Adrenal gland (tissue), 9 donors: ENCODE measurements at regions not wholly inside any gene's neighbourhood (a gene's known extent, or its start where the extent isn't known, plus 50 kb on each side); places are given as distances from the start of the nearest gene placed in this dataset.
"Not testable (repeated sequence)": the region's sequence is repeated elsewhere in the genome, so short reads cannot be mapped to it uniquely, and the experiment has no call there.

Source experiments
- DNase-seq, 7 donors: peaks; one replicate each; pipeline ENCODE4 v3.0.0-alpha.2; 2019 to 2020
- H3K27ac ChIP-seq, 5 donors: fragments of 200-600 bp; sonication (generic) in 4 of 5; 1 replicate in 3 of 5; 2 replicates in 2 of 5; pipeline versions ENCODE4 v1.5.1 to v1.8.0; 2016 to 2020; ENCODE audit warnings: mild to moderate bottlenecking in 1 of 5
- H3K27me3 ChIP-seq: fragments of 200-600 bp; 2 replicates; pipeline ENCODE4 v1.8.0; 2021
- H3K36me3 ChIP-seq, 2 donors: fragments of 200-600 bp; replicated peaks in 1 of 2; 1 replicate in 1 of 2; 2 replicates in 1 of 2; pipeline versions ENCODE4 v1.5.1 to v1.8.0; 2018 to 2022
- H3K4me1 ChIP-seq, 2 donors: fragments of 200-600 bp; replicated peaks in 1 of 2; 1 replicate in 1 of 2; 2 replicates in 1 of 2; pipeline versions ENCODE4 v1.5.1 to v1.8.0; 2018 to 2021
- H3K4me3 ChIP-seq, 4 donors: fragments of 200-600 bp; sonication (generic) in 3 of 4; one replicate each; pipeline ENCODE4 v1.5.1; 2016 to 2018
- H3K9me3 ChIP-seq, 3 donors: fragments of 200-600 bp; sonication (generic) in 1 of 3; replicated peaks in 1 of 3; 1 replicate in 2 of 3; 2 replicates in 1 of 3; pipeline versions ENCODE4 v1.5.1 to v1.8.0; 2016 to 2021
- CTCF ChIP-seq, 6 experiments: fragments of 450-650 bp in 4 of 6; fragments of 200-600 bp in 2 of 6; sonication (generic) in 1 of 6; IDR thresholded peaks; 1 replicate in 5 of 6; 2 replicates in 1 of 6; pipeline versions ENCODE4 v1.5.1 to v1.8.0; 2016 to 2021; ENCODE audit warnings: antibody characterized with exemption in 6 of 6, mild to moderate bottlenecking in 2 of 6, moderate library complexity in 1 of 6
- POLR2A ChIP-seq, 2 donors: fragments of 450-650 bp; IDR thresholded peaks; one replicate each; pipeline ENCODE4 v1.6.1; 2017; ENCODE audit warnings: antibody characterized with exemption in 2 of 2, mild to moderate bottlenecking in 2 of 2, moderate library complexity in 1 of 2
- WGBS, 4 donors: extraction: QIAGEN DNeasy Blood & Tissue Kit in 2 of 4; methylation state at CpG; one replicate each; pipeline versions ENCODE4 v1.1.5 to v1.1.7; 2013 to 2017; 5-methylcytosine and 5-hydroxymethylcytosine counted together
- intact Hi-C, 2 donors: fragments of 100-400 bp; cut with DNase I; formaldehyde crosslinking; loops; one replicate each; pipeline versions ENCODE4 v1.14.1 to v1.15.0; 2022 to 2023
- donor health status: healthy with polysubstance abuse.
- donor health status: Bipolar disorder and iron deficiency.
- donor health status: DM: yes; HTN: yes; CAD: no.
- donor health status: DM: no; HTN: no; CAD: no.
- donor health status: DM: no; HTN: no; CAD: no.

- peak; percentile 81 to 90 (median 84) for DNase-seq
- Histone ChIP-seq H3K4me3 (peak overlapping the region; percentile 43 to 98 (median 62)), H3K36me3 (no peaks in the 10 kb centered on the region), H3K27ac (peak overlapping the region; percentile 27 to 57 (median 46)), H3K9me3 (no peaks in the 10 kb centered on the region), H3K27me3 (no peaks in the 10 kb centered on the region), H3K4me1 (peaks cover 0 to 17% of the 10 kb centered on the region in 2 donors)
- TF ChIP-seq CTCF (IDR thresholded peaks at IDR 0.05) (peak; percentile 76 to 92 (median 88)), POLR2A (IDR thresholded peaks at IDR 0.05) (peak in 1 of 2 donors; percentile 39)
- 0 to 1% (median 0%) methylated on average over 28 to 74 of the region's 74 CpGs for WGBS, 4 donors
- intact Hi-C loops: loop anchor here (5.0 to 10.0 kb wide), 2 partner anchors 177 to 179 kb away; no protein-coding TSS in a partner anchor
Observed at GRCh38 chr13:21297914-21298831, 121.7 kb downstream of the MRPL57 start.

- 93 to 98% (median 95%) methylated on average over 6 of the region's 6 CpGs for WGBS, 4 donors
- Histone ChIP-seq H3K27me3 (no peaks in the 10 kb centered on the region), H3K4me3 (no peak overlapping the region), H3K9me3 (no peaks in the 10 kb centered on the region), H3K36me3 (no peaks in the 10 kb centered on the region), H3K4me1 (peaks cover 0 to 2% of the 10 kb centered on the region in 2 donors), H3K27ac (no peak overlapping the region)
- TF ChIP-seq POLR2A (IDR thresholded peaks at IDR 0.05) (no peak), CTCF (IDR thresholded peaks at IDR 0.05) (no peak)
- intact Hi-C loops: no loop called here
- DNase-seq: no peak
Observed at GRCh38 chr13:21304256-21304655, 127.8 kb downstream of the MRPL57 start.

- DNase-seq, H3K36me3 ChIP-seq, H3K4me1 ChIP-seq, H3K9me3 ChIP-seq, H3K27ac ChIP-seq, H3K27me3 ChIP-seq, intact Hi-C loops, H3K4me3 ChIP-seq: not testable (repeated sequence)
- WGBS, 4 donors: 90 to 97% (median 91%) methylated on average over 8 to 12 of the region's 12 CpGs
Observed at GRCh38 chr13:21306300-21307073, 130.0 kb downstream of the MRPL57 start.

- WGBS, 4 donors: 90 to 100% (median 96%) methylated on average over 1 to 10 of the region's 12 CpGs
Observed at GRCh38 chr13:21307158-21307557, 130.7 kb downstream of the MRPL57 start.

GRCh38 chr13:21308906-21309305, 132.4 kb downstream of the MRPL57 start:
- Histone ChIP-seq H3K9me3 (no peaks in the 10 kb centered on the region), H3K27ac (no peak overlapping the region), H3K36me3 (no peaks in the 10 kb centered on the region), H3K27me3 (no peaks in the 10 kb centered on the region), H3K4me1 (no peaks in the 10 kb centered on the region), H3K4me3 (no peak overlapping the region)
- 90 to 96% (median 92%) methylated on average over 2 of the region's 2 CpGs for WGBS, 4 donors
- intact Hi-C loops: no loop called here
- TF ChIP-seq POLR2A (IDR thresholded peaks at IDR 0.05): no peak
- no peak for TF ChIP-seq CTCF (IDR thresholded peaks at IDR 0.05)
- DNase-seq: no peak

More at GRCh38 chr13:21307158-21307557, 130.7 kb downstream of the MRPL57 start:
- intact Hi-C loops, H3K36me3 ChIP-seq, H3K4me1 ChIP-seq, DNase-seq, H3K27me3 ChIP-seq, H3K9me3 ChIP-seq, H3K4me3 ChIP-seq, H3K27ac ChIP-seq: not testable (repeated sequence)
